Neuronal stem cell (in vitro differentiated cells): ENCODE measurements at regions not wholly inside any gene's neighbourhood (a gene's known extent, or its start where the extent isn't known, plus 50 kb on each side); places are given as distances from the start of the nearest gene placed in this dataset.

ENCODE experiments used
- DNase-seq: peaks from one replicate; pipeline ENCODE4 v3.0.0-alpha.2; 2013; ENCODE audit warnings: low spot score
- H2AFZ ChIP-seq: one replicate; pipeline ENCODE4 v1.6.1; 2013; ENCODE audit warnings: mild to moderate bottlenecking, low read length, inconsistent platforms
- H2AK5ac ChIP-seq: 2 replicates; pipeline ENCODE4 v1.6.1; 2013; ENCODE audit warnings: low read depth, mild to moderate bottlenecking, inconsistent platforms, low read length, moderate library complexity, mixed read lengths
- H2BK120ac ChIP-seq: 2 replicates; pipeline ENCODE4 v1.6.1; 2013; ENCODE audit warnings: low read depth, mild to moderate bottlenecking, inconsistent platforms, low read length, moderate library complexity, mixed read lengths
- H2BK12ac ChIP-seq: one replicate; pipeline ENCODE4 v1.6.1; 2013; ENCODE audit warnings: low read length, inconsistent platforms
- H2BK15ac ChIP-seq: 2 replicates; pipeline ENCODE4 v1.6.1; 2013; ENCODE audit warnings: mild to moderate bottlenecking, low read length, inconsistent platforms, mixed read lengths
- H2BK5ac ChIP-seq: one replicate; pipeline ENCODE4 v1.6.1; 2013; ENCODE audit warnings: inconsistent platforms, mild to moderate bottlenecking, low read length, moderate library complexity
- H3K14ac ChIP-seq: one replicate; pipeline ENCODE4 v1.6.1; 2013; ENCODE audit warnings: low read length, inconsistent platforms
- H3K18ac ChIP-seq: 2 replicates; pipeline ENCODE4 v1.6.1; 2013; ENCODE audit warnings: low read length, inconsistent platforms
- H3K23ac ChIP-seq: 2 replicates; pipeline ENCODE4 v1.6.1; 2013; ENCODE audit warnings: low read depth, mild to moderate bottlenecking, mixed read lengths, low read length, inconsistent platforms; ENCODE audit not compliant: poor library complexity
- H3K27ac ChIP-seq: replicated peaks from 3 replicates; pipeline ENCODE4 v1.5.1; 2013; ENCODE audit warnings: low read length, inconsistent platforms
- H3K27me3 ChIP-seq, 3 experiments: 2 replicates each; pipeline ENCODE4 v1.6.1; 2013; ENCODE audit warnings: low read length in 3 of 3, mild to moderate bottlenecking in 2 of 3, inconsistent platforms in 1 of 3, low read depth in 1 of 3, mixed read lengths in 1 of 3, moderate library complexity in 1 of 3; ENCODE audit not compliant: control insufficient read depth in 3 of 3, insufficient read depth in 3 of 3
- H3K36me3 ChIP-seq, 2 donors: replicated peaks in 1 of 2; 2 replicates each; pipeline ENCODE4 v1.6.1; 2013; ENCODE audit warnings: low read length in 2 of 2; ENCODE audit not compliant: control insufficient read depth in 2 of 2, insufficient read depth in 2 of 2
- H3K4ac ChIP-seq: 2 replicates; pipeline ENCODE4 v1.6.1; 2013; ENCODE audit warnings: inconsistent platforms, mild to moderate bottlenecking, low read length, moderate library complexity
- H3K4me1 ChIP-seq, 2 donors: 1 replicate in 1 of 2; 2 replicates in 1 of 2; pipeline ENCODE4 v1.6.1; 2013; ENCODE audit warnings: low read length in 2 of 2, low read depth in 1 of 2; ENCODE audit not compliant: control insufficient read depth in 2 of 2, insufficient read depth in 1 of 2
- H3K4me2 ChIP-seq: one replicate; pipeline ENCODE4 v1.6.1; 2013; ENCODE audit warnings: mild to moderate bottlenecking, low read length, inconsistent platforms; ENCODE audit not compliant: insufficient read depth, poor library complexity, severe bottlenecking
- H3K4me3 ChIP-seq, 2 donors: 2 replicates each; pipeline ENCODE4 v1.5.1; 2013; ENCODE audit warnings: low read length in 2 of 2, mild to moderate bottlenecking in 2 of 2, inconsistent platforms in 1 of 2, moderate library complexity in 1 of 2
- H3K79me1 ChIP-seq: one replicate; pipeline ENCODE4 v1.6.1; 2013; ENCODE audit warnings: low read depth, mild to moderate bottlenecking, inconsistent platforms, low read length, moderate library complexity
- H3K9ac ChIP-seq: one replicate; pipeline ENCODE4 v1.6.1; 2013; ENCODE audit warnings: mild to moderate bottlenecking, low read depth, low read length, inconsistent platforms; ENCODE audit not compliant: poor library complexity
- H3K9me3 ChIP-seq, 2 donors: replicated peaks in 1 of 2; 2 replicates each; pipeline versions ENCODE3 to v1.6.1; 2013; ENCODE audit warnings: low read length in 2 of 2, mild to moderate bottlenecking in 2 of 2, inconsistent platforms in 1 of 2, low read depth in 1 of 2, mixed read lengths in 1 of 2, moderate library complexity in 1 of 2; ENCODE audit not compliant: control insufficient read depth in 2 of 2, insufficient read depth in 1 of 2
- H4K8ac ChIP-seq: one replicate; pipeline ENCODE4 v1.6.1; 2013; ENCODE audit warnings: low read depth, mild to moderate bottlenecking, inconsistent platforms, low read length, moderate library complexity
- H4K91ac ChIP-seq: one replicate; pipeline ENCODE4 v1.6.1; 2013; ENCODE audit warnings: low read length, low read depth, mild to moderate bottlenecking, inconsistent platforms; ENCODE audit not compliant: poor library complexity
- WGBS, 2 donors: extraction: QIAGEN DNeasy Blood & Tissue Kit; methylation state at CpG; one replicate each; pipeline ENCODE4 v1.1.7; 2013; ENCODE audit warnings: missing lambda C conversion rate in 2 of 2, mixed read lengths in 1 of 2; ENCODE audit not compliant: insufficient read length in 2 of 2, insufficient replicate concordance in 1 of 2; ENCODE audit errors: extremely low coverage in 2 of 2; 5-methylcytosine and 5-hydroxymethylcytosine counted together

- Histone ChIP-seq H3K23ac (no peak overlapping the region), H2BK5ac (no peak overlapping the region), H2AK5ac (no peak overlapping the region), H2BK15ac (no peak overlapping the region), H4K8ac (no peak overlapping the region), H3K9ac (no peak overlapping the region), H3K36me3 (no peaks in the 10 kb centered on the region), H3K9me3 (peaks cover 2 to 4% of the 10 kb centered on the region in 2 donors), H3K4ac (no peak overlapping the region), H2BK120ac (no peak overlapping the region), H3K79me1 (no peaks in the 10 kb centered on the region), H3K4me2 (no peak overlapping the region), H2BK12ac (no peak overlapping the region), H2AFZ (no peak overlapping the region), H3K27me3 (peaks cover 0 to 7% (median 0%) of the 10 kb centered on the region in 3 experiments), H3K27ac (no peak overlapping the region), H3K14ac (no peak overlapping the region), H3K4me1 (no peaks in the 10 kb centered on the region), H3K4me3 (no peak overlapping the region), H4K91ac (no peak overlapping the region), H3K18ac (no peak overlapping the region)
- DNase-seq = no peak
- no CpG with 5 or more reads among the region's 2 CpGs for WGBS, 2 donors
Observed at GRCh38 chr13:29713839-29714238, 118.4 kb upstream of the SLC7A1 start.

- no peak overlapping the region for H3K18ac ChIP-seq
Observed at GRCh38 chr13:29711776-29712175, 116.3 kb upstream of the SLC7A1 start.

GRCh38 chr13:29710511-29710910 lies 115.0 kb upstream of the SLC7A1 start:
- DNase-seq = no peak
- Histone ChIP-seq H3K14ac (no peak overlapping the region), H3K27me3 (peaks cover 0 to 7% (median 0%) of the 10 kb centered on the region in 3 experiments), H3K36me3 (no peaks in the 10 kb centered on the region), H3K23ac (no peak overlapping the region), H2AFZ (no peak overlapping the region), H2AK5ac (no peak overlapping the region), H4K8ac (no peak overlapping the region), H2BK5ac (no peak overlapping the region), H2BK15ac (no peak overlapping the region), H2BK12ac (no peak overlapping the region), H3K4me2 (no peak overlapping the region), H3K9me3 (peaks cover 4 to 5% of the 10 kb centered on the region in 2 donors), H2BK120ac (no peak overlapping the region), H3K4ac (no peak overlapping the region), H3K79me1 (no peaks in the 10 kb centered on the region), H3K4me3 (no peak overlapping the region), H3K9ac (no peak overlapping the region), H3K18ac (no peak overlapping the region), H3K27ac (no peak overlapping the region), H3K4me1 (no peaks in the 10 kb centered on the region), H4K91ac (no peak overlapping the region)
- WGBS, 2 donors = no CpG with 5 or more reads among the region's 1 CpG

More at GRCh38 chr13:29711776-29712175, 116.3 kb upstream of the SLC7A1 start:
- peaks cover 0 to 7% (median 0%) of the 10 kb centered on the region in 3 experiments for H3K27me3 ChIP-seq
- no peak overlapping the region for H2AK5ac ChIP-seq
- H3K27ac ChIP-seq = no peak overlapping the region
- H3K4me3 ChIP-seq = no peak overlapping the region
- no peaks in the 10 kb centered on the region for H3K36me3 ChIP-seq
- no peak overlapping the region for H3K4me2 ChIP-seq
- no peak for DNase-seq
- H3K79me1 ChIP-seq = no peaks in the 10 kb centered on the region
- H2AFZ ChIP-seq = no peak overlapping the region
- no peak overlapping the region for H4K8ac ChIP-seq
- H4K91ac ChIP-seq = no peak overlapping the region
- H3K23ac ChIP-seq = no peak overlapping the region
- H3K14ac ChIP-seq = no peak overlapping the region
- H3K9ac ChIP-seq = no peak overlapping the region
- no peak overlapping the region for H2BK12ac ChIP-seq
- H3K4me1 ChIP-seq = no peaks in the 10 kb centered on the region
- H3K4ac ChIP-seq = no peak overlapping the region
- no peak overlapping the region for H2BK15ac ChIP-seq
- no peak overlapping the region for H2BK120ac ChIP-seq
- H3K9me3 ChIP-seq = peaks cover 2 to 4% of the 10 kb centered on the region in 2 donors
- no CpG with 5 or more reads among the region's 4 CpGs for whole genome bisulfite sequencing, 2 donors
- no peak overlapping the region for H2BK5ac ChIP-seq

- Histone ChIP-seq H2BK15ac (no peak overlapping the region), H3K23ac (no peak overlapping the region), H2BK12ac (no peak overlapping the region), H3K14ac (no peak overlapping the region), H3K4me2 (no peak overlapping the region), H3K4me1 (no peaks in the 10 kb centered on the region), H3K9me3 (peaks cover 4 to 6% of the 10 kb centered on the region in 2 donors), H3K18ac (no peak overlapping the region), H3K79me1 (no peaks in the 10 kb centered on the region), H3K4me3 (no peak overlapping the region), H4K8ac (no peak overlapping the region), H3K4ac (no peak overlapping the region), H3K36me3 (no peaks in the 10 kb centered on the region), H2AK5ac (no peak overlapping the region), H3K27ac (no peak overlapping the region), H4K91ac (no peak overlapping the region), H2AFZ (no peak overlapping the region), H2BK5ac (no peak overlapping the region), H3K9ac (no peak overlapping the region), H3K27me3 (peaks cover 0 to 7% (median 0%) of the 10 kb centered on the region in 3 experiments), H2BK120ac (no peak overlapping the region)
- no peak for DNase-seq
- no CpG with 5 or more reads among the region's 14 CpGs for WGBS, 2 donors
Observed at GRCh38 chr13:29709407-29710069, 114.0 kb upstream of the SLC7A1 start.
